ENCODE measurements at regions not wholly inside any gene's neighbourhood (a gene's known extent, or its start where the extent isn't known, plus 50 kb on each side); places are given as distances from the start of the nearest gene placed in this dataset.

DNA sequence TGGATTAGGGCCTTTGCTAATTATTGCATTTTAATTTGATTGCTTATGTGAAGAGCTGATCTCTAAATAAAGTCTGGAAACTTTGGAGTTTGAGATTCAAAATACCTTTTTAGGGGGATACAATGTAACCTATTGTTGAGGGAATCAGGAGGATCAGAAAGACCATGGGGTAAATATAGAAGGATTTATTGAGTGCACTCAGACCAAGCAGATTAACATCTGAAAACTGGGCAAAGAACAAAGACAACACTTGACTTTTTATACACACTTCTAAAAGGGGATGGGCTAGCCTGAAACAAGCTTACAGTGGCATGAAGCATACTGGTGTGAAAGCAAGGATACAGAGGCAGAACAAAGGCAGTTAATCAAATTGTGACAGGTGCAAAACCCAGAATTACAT is 174.3 kb downstream of the MRPS30 start:
- TF ChIP-seq, protein P1, sequence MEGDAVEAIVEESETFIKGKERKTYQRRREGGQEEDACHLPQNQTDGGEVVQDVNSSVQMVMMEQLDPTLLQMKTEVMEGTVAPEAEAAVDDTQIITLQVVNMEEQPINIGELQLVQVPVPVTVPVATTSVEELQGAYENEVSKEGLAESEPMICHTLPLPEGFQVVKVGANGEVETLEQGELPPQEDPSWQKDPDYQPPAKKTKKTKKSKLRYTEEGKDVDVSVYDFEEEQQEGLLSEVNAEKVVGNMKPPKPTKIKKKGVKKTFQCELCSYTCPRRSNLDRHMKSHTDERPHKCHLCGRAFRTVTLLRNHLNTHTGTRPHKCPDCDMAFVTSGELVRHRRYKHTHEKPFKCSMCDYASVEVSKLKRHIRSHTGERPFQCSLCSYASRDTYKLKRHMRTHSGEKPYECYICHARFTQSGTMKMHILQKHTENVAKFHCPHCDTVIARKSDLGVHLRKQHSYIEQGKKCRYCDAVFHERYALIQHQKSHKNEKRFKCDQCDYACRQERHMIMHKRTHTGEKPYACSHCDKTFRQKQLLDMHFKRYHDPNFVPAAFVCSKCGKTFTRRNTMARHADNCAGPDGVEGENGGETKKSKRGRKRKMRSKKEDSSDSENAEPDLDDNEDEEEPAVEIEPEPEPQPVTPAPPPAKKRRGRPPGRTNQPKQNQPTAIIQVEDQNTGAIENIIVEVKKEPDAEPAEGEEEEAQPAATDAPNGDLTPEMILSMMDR (IDR thresholded peaks at IDR 0.05; ENCODE audit: insufficient read depth, low read length) = no peak
- TF ChIP-seq POLR2AphosphoS5 (IDR thresholded peaks at IDR 0.05; ENCODE audit: low read depth) = no peak
- TF ChIP-seq SPI1 (IDR thresholded peaks at IDR 0.05; ENCODE audit: borderline replicate concordance, low read depth) = no peak

Measured in HL-60 (cell line).